NCI-H1092 treated with DMSO at 0.1 percent for 48 hours (cell line): ENCODE measurements at regions not wholly inside any gene's neighbourhood (a gene's known extent, or its start where the extent isn't known, plus 50 kb on each side); places are given as distances from the start of the nearest gene placed in this dataset.
A peak's percentile ranks its signal among the peaks of the same experiment; 100 is the strongest.

Experiments used
- DNase-seq: peaks from one replicate; lab custom pipeline; 2025; lab: John Stamatoyannopoulos, UW

DNA sequence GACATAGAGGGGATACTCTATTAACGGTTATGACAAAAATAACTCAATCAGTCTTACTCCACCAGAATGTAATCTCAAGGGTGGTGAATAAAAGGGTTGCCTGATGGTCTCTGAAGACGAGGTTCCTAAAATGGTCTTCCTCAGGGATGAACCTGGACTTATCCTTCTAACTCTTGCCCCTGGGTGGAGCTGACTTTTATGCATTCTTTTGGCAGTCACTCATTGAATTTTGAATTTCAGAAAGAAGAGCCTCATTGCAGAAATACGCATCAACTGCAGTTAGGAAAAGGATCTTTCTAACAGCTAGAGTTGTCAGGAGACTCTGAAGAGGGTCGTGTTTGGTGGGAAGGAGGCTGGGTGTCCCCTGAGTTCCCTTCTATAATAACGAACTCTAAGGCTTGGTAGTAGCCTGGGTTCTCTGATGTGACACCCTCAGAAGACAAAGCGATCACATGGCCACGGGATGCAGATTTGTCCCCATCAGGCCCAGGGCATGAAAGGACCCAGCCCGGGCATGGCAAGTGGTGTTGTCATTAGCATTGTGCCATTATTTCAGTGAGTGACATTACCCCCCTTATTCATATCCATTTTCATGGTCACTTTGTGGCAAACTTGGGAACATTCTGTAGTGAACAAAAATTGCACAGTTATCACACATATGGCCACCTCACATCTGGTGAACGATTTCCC, 58.6 kb upstream of the JCAD start:
- DNase-seq, result no peak

- no peak for DNase-seq
Observed at GRCh38 chr10:30116041-30116491, 56.7 kb upstream of the JCAD start.

- no peak for DNase-seq
Observed at GRCh38 chr10:30115626-30115940, 56.2 kb upstream of the JCAD start.

DNA sequence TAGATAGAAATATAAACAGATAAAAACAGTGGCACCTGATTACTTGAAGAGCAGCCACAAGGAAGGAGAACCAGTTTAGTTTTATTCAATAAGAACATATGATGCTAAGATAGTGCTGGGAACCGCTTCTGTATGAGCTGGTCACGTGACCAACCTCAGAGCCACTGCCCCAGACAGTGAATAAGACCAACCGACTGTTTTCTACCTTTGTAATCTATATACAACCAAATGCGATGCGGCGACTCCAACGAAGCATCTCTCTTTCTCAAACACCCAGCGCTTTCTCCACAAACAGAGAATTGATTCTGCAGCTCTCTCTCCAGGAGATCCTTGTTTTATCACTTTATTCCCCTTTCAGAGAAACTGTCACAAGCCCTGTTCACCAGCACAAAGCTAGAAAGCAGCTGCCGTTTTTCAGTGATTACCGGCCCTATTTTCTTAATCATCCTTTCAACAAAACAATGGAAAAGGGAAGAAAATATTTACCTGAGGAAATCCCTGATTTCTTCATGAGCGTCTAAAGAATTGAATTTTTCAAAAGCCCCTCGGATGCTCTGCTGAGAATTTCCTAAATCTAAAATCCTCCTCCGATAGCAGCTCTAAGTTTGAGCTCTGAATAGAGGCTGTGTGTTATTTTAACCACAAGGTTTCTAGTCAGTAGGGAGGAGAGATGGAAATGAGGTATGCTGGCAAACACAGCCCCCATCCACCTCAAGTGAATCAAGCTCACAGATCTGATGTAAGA, 55.7 kb upstream of the JCAD start:
- peak; percentile 38 for DNase-seq

- no peak for DNase-seq
Observed at GRCh38 chr10:30114401-30114800, 55.0 kb upstream of the JCAD start.

DNA sequence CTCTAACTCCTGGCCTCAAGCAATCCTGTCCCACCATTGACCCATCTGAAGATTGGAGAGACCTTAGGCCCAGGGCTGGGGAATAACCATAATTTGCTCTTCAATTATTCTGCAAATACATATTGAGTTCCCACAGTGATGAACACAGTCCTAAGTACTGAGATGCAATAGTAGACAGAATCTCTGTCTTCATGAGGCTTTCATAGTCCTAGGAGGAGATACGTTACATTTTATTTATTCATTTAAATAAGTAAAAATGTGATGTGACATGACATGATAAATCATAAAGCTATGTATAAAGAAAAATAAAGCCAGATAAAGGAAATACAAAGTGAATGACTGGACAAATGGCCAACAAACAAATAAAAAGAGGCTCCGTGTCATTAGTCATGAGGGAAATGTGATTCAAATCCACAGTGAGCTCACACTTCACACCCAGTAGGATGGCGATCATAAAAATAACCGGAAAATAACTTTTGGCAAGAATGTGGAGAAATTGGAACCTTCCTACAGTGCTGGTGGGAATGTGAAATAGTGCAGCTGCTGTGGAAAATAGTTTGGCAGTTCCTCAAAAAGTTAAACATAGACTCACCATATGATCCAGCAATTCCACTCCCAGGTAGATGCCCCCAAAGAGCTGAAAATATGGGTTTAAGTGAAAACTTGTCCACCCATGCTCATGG, 52.1 kb upstream of the JCAD start:
- DNase-seq, result no peak
